ENCODE measurements at regions not wholly inside any gene's neighbourhood (a gene's known extent, or its start where the extent isn't known, plus 50 kb on each side); places are given as distances from the start of the nearest gene placed in this dataset.

DNA sequence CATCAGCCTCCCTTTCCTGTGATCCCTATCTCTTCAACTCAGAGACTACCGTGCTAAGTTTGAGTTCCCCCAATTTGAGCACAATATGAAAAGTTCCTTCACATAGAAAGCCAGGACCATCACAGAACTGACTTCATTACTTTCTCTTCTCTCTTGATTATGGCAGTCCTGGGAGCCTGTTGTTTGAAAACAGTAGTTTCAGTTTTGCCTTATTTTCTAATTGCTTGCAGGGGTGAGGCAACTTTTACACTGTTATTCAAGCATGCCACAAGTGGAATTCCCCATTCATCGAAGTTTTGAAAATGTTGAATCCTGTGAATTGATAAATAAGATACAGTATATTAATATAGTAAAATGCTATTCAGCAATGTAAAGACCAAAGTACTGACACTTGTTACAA lies 569.7 kb upstream of the MARCKS start (continued):
- TF ChIP-seq, protein P1, sequence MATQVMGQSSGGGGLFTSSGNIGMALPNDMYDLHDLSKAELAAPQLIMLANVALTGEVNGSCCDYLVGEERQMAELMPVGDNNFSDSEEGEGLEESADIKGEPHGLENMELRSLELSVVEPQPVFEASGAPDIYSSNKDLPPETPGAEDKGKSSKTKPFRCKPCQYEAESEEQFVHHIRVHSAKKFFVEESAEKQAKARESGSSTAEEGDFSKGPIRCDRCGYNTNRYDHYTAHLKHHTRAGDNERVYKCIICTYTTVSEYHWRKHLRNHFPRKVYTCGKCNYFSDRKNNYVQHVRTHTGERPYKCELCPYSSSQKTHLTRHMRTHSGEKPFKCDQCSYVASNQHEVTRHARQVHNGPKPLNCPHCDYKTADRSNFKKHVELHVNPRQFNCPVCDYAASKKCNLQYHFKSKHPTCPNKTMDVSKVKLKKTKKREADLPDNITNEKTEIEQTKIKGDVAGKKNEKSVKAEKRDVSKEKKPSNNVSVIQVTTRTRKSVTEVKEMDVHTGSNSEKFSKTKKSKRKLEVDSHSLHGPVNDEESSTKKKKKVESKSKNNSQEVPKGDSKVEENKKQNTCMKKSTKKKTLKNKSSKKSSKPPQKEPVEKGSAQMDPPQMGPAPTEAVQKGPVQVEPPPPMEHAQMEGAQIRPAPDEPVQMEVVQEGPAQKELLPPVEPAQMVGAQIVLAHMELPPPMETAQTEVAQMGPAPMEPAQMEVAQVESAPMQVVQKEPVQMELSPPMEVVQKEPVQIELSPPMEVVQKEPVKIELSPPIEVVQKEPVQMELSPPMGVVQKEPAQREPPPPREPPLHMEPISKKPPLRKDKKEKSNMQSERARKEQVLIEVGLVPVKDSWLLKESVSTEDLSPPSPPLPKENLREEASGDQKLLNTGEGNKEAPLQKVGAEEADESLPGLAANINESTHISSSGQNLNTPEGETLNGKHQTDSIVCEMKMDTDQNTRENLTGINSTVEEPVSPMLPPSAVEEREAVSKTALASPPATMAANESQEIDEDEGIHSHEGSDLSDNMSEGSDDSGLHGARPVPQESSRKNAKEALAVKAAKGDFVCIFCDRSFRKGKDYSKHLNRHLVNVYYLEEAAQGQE (IDR thresholded peaks at IDR 0.05; ENCODE audit: low read depth) = no peak
- TF ChIP-seq CBX3 (IDR thresholded peaks at IDR 0.05; ENCODE audit: low read depth) (no peak), EZH2 (IDR thresholded peaks at IDR 0.05) (no peak), EGR1 (IDR thresholded peaks at IDR 0.05; ENCODE audit: low read depth) (no peak), POLR2AphosphoS5 (IDR thresholded peaks at IDR 0.05; ENCODE audit: low read depth, low read length) (no peak), ZFX (IDR thresholded peaks at IDR 0.05) (no peak), ZNF274 (IDR thresholded peaks at IDR 0.05; ENCODE audit: low read depth, low read length) (no peak), SIN3A (IDR thresholded peaks at IDR 0.05; ENCODE audit: low read depth) (no peak), SRF (IDR thresholded peaks at IDR 0.05; ENCODE audit: low read depth) (no peak), TCF7L2 (IDR thresholded peaks at IDR 0.05; ENCODE audit: borderline replicate concordance, extremely low read depth, insufficient read depth, insufficient read length) (no peak), YY1 (IDR thresholded peaks at IDR 0.05; ENCODE audit: extremely low read depth, insufficient replicate concordance, low read depth, low read length) (no peak)

GRCh38 chr6:113288409-113288808 lies 568.7 kb upstream of the MARCKS start:
- POLR2A ChIA-PET = no interaction called here
- Histone ChIP-seq H3K4me3 (replicated peaks in 1 of 2; ENCODE audit: low read depth in 1 of 2, low read length in 2 of 2) (no peak overlapping the region), H3K36me3 (ENCODE audit: control insufficient read depth in 1 of 2, insufficient read depth in 2 of 2, low read length in 2 of 2) (no peaks in the 10 kb centered on the region), H3K27ac (ENCODE audit: low read depth, low read length) (no peak overlapping the region), H4K20me1 (ENCODE audit: insufficient read depth) (no peaks in the 10 kb centered on the region), H3K4me1 (ENCODE audit: control insufficient read depth in 1 of 2, insufficient read depth in 2 of 2, low read length in 2 of 2) (no peaks in the 10 kb centered on the region), H2AFZ (ENCODE audit: low read depth, low read length, poor library complexity, severe bottlenecking) (no peak overlapping the region), H3K9me3 (ENCODE audit: control insufficient read depth in 1 of 2, insufficient read depth in 1 of 2, low read depth in 1 of 2, low read length in 2 of 2) (no peaks in the 10 kb centered on the region), H3K4me2 (ENCODE audit: low read length) (no peak overlapping the region), H3K9me2 (ENCODE audit: insufficient read depth) (no peaks in the 10 kb centered on the region), H3K79me2 (ENCODE audit: insufficient read depth, low read length) (no peaks in the 10 kb centered on the region), H3K27me3 (ENCODE audit: insufficient read depth, low read length) (no peaks in the 10 kb centered on the region), H3K9ac (ENCODE audit: low read length) (no peak overlapping the region)
- no peak for DNase-seq (ENCODE audit: low read depth, low spot score)
- RAD21 ChIA-PET (ENCODE audit: low non-redundant PET in 1 of 2, low total read pairs in 2 of 2, uncharacterized antibody in 2 of 2, unreplicated experiment in 2 of 2) = no interaction called here
- CTCF ChIA-PET = interaction anchor here (0.9 kb wide), 1 partner anchor 18 kb away, joined by 4 read pairs; no protein-coding TSS in a partner anchor
- intact Hi-C loops (cut with micrococcal nuclease) = no loop called here
- no peak for ATAC-seq
- no TSS peak for BruUV-seq (replicated peaks)
- TF ChIP-seq SP1 (IDR thresholded peaks at IDR 0.05; ENCODE audit: low read depth) (no peak), EZH2phosphoT487 (IDR thresholded peaks at IDR 0.05; ENCODE audit: borderline replicate concordance) (no peak), ZBTB33 (IDR thresholded peaks at IDR 0.05; ENCODE audit: extremely low read depth, insufficient replicate concordance, low read length) (no peak), POLR2AphosphoS5 (IDR thresholded peaks at IDR 0.05; ENCODE audit: low read depth, low read length) (no peak), FOSL1 (IDR thresholded peaks at IDR 0.05; ENCODE audit: low read depth) (no peak), EZH2 (IDR thresholded peaks at IDR 0.05) (no peak), POLR2A (IDR thresholded peaks at IDR 0.05; ENCODE audit: borderline replicate concordance, extremely low read depth, insufficient read depth, insufficient read length) (no peak)
- TF ChIP-seq, protein P1 (IDR thresholded peaks at IDR 0.05; ENCODE audit: low read depth) = no peak
